GM19438 (cell line): ENCODE measurements at regions not wholly inside any gene's neighbourhood (a gene's known extent, or its start where the extent isn't known, plus 50 kb on each side); places are given as distances from the start of the nearest gene placed in this dataset.
"Not testable (repeated sequence)": the region's sequence is repeated elsewhere in the genome, so short reads cannot be mapped to it uniquely, and the experiment has no call there.

Source experiments
- ATAC-seq: cut with Tn5 transposase; IDR thresholded peaks from one replicate; pipeline ENCODE4 v1.9.1; 2021; ENCODE audit warnings: low read depth; ENCODE audit not compliant: unreplicated experiment

DNA sequence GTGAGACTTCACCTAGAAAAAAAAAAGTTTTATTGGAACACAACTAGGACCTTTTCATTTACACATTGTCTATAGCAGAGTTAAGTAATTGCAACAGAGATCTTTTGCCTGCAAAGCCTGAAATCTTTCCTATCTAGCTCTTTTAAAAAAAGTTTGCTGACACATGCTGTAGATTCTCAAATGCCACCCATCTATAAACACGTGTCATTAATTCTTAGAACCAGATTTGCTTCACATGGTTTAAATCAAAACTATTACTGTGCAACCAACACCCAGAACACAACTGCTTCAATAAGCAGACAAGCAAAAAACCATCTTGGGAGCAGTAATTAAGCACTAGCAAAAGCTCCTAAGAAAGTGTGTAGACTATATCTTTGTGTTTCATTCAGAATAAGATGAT, 55.0 kb downstream of the OXSM start:
- no peak for ATAC-seq

DNA sequence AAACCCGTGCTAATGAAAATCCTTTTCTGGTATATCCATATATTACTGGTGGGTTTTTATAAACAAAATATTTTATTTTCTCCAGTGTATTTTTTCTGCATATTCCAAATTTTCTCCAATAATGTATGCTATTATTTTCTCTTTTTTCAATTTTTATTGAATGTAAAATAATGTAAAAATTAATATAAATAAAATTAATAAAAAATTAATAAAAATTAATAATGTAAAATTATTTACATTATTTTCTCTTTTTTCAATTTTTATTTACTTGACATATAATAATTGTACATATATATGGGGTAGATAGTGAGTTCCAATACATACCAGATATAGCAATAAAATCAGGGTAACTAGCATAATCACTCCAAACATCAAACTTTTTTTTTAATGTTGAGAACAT, 56.4 kb downstream of the OXSM start:
- no peak for ATAC-seq

GRCh38 chr3:25849091-25849490, 59.2 kb downstream of the OXSM start:
- ATAC-seq, result no peak

DNA sequence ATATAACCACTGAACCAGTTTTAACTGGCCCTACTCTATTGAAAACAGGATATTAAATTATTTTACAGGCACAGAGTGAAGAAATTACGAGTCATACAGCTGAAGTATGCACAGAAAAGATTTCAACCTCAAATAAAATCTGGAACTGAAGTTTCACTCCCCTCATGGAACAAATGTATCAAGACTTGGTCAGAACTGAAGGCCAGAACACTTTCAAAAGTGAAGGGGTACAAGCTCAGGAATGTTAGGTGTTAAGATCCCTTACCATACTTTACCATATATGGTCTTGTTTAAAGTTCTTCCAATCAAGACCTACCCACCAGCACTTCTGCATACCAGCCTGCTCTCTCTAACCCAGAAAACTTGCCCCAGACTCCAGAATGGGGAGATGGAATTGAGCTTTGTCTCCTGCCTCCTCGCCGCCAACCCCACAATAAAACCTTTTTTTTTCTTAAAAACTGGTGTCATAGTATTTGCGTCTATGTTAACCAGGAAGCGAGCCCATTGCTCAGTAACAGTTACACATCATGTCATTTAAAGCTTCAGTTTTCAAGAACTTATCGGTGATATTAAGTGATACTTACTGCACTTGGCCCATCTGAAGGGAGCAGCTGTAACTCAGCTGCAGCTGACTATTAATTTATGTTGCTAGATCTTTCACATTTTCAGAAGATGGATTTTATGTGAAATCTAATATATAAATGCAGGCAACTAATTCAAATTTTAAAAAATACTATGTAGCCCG, 59.9 kb downstream of the OXSM start:
- ATAC-seq, result no peak

GRCh38 chr3:25851693-25852259, 61.9 kb downstream of the OXSM start:
- not testable (repeated sequence) for ATAC-seq

GRCh38 chr3:25854214-25854613, 64.3 kb downstream of the OXSM start:
- no peak for ATAC-seq

GRCh38 chr3:25854635-25855034, 64.7 kb downstream of the OXSM start:
- ATAC-seq, result no peak

- no peak for ATAC-seq
Observed at GRCh38 chr3:25855266-25855784, 65.4 kb downstream of the OXSM start.

GRCh38 chr3:25856902-25857518, 67.1 kb downstream of the OXSM start:
- peak; percentile 79 for ATAC-seq

- ATAC-seq, result no peak
Observed at GRCh38 chr3:25861566-25861965, 71.7 kb downstream of the OXSM start.

DNA sequence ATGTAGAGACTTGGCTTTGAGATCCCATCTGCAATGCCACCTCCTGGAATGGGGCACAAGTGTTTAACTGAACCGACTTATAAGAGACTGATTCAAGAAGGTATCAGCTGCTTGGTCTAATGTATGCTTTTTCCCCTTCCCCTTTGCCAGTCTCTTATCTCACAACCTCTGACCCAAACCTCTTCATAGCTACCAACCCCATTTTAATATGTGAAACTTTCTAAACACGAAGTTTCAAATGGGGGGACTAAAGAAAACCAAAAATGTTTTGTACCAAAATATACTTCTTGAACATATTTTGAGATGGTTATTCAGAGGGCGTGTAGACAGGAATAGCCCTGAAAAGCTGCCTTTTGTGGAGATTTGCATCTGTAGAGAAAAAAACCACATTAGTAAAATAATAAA, 73.1 kb downstream of the OXSM start:
- no peak for ATAC-seq

DNA sequence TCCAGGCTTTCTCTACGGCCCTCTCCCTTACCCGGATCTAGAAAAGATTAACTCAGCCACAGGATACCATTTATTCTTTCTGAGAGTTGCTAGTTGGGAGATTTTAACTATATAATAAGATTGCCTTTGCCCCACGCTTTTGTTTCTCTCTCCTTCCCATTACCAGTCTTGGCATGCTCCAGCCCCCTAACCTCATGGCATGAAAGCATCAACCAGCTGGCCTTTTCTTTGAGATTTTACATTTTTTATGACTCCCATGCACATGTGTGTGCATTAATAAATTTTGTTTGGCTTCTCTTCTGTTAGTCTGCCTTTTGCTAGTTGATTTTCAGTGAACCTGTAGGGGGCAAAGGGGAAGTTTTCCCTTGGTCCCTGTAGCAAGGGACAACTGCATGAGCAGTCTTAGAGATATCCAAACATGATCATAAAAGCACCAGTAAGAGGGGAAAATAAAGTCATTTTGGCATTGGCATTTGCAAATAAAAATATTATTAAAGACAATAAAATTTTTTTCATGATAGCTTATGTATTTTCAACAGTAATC, 73.6 kb downstream of the OXSM start:
- no peak for ATAC-seq

DNA sequence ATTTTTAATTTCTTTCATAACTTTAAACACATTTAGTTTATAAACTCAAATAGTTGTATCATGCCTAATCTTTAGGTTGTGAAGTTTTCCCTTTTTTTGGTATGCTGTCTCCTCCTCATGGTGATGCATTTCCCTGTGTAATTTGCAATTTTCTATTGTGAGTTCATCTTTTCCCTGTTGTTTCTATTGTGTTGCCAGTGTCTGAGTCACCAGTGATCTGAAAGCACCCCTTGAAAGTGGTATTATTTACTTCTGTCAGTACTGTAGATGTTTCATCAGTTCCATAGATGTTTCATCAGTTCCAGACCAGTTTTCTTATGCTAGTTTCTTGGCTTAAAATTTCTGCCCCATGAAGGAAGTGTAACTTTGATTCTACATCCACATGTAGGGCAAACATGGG, 80.6 kb downstream of the OXSM start:
- no peak for ATAC-seq

GRCh38 chr3:25872200-25872877, 82.4 kb downstream of the OXSM start:
- ATAC-seq, result peak; percentile 84

- no peak for ATAC-seq
Observed at GRCh38 chr3:25883492-25883891, 93.6 kb downstream of the OXSM start.

DNA sequence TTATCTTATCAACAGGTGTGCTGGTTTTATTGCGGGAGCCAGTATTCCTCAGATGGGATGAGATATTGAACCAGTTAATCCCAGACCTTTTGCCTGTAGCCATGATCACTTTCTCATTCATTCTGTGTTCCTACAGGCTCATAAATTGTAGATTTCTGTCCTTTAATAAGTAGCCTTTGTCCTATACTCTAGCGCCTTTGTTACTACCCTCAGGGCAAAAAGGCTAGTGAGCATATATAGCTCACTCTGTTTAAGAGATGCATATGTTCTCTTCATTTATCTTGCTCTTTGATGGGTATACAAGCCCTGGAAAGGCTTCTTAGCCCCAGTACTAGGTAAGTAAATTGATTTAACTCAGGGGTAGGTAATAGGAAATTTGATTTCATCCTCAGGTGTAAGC, 95.1 kb downstream of the OXSM start:
- ATAC-seq, result no peak

DNA sequence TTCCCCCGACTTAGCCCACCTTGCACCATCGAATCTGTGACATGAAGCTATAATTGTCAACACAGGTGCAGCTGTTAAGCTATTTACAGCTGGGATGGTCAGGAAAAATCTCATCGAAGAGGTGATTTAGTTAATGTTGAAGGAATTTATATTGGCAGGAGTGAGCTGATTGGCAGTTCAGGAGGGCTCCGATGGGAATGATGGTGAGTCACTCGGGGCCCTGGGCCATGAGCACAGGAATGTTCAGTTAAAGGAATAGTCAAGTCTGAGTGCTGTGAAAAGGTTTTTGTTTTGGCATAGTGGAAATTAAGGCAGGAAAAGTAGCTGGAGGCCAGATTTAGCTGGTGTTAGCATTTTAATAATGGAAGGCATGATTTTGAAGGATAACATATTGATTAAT, 95.7 kb downstream of the OXSM start:
- ATAC-seq, result no peak

GRCh38 chr3:25887907-25888306, 98.0 kb downstream of the OXSM start:
- no peak for ATAC-seq

GRCh38 chr3:25888892-25889524, 99.1 kb downstream of the OXSM start:
- ATAC-seq, result no peak

GRCh38 chr3:25889525-25889917, 99.6 kb downstream of the OXSM start:
- ATAC-seq, result no peak

GRCh38 chr3:25894101-25894500, 104.2 kb downstream of the OXSM start:
- ATAC-seq, result no peak
